A673 (cell line): ENCODE measurements at regions not wholly inside any gene's neighbourhood (a gene's known extent, or its start where the extent isn't known, plus 50 kb on each side); places are given as distances from the start of the nearest gene placed in this dataset.
A peak's percentile ranks its signal among the peaks of the same experiment; 100 is the strongest.

Source experiments
- CTCF ChIP-seq: fragments of 300-800, 200-600 bp; sonication (generic); conservative IDR thresholded peaks from 2 replicates; pipeline ENCODE4 v1.5.1; 2017; ENCODE audit warnings: low read depth, mild to moderate bottlenecking, antibody characterized with exemption, low read length, moderate library complexity, mixed read lengths
- EZH2 ChIP-seq: fragments of 200-600 bp; sonication (generic); IDR thresholded peaks from 2 replicates; pipeline ENCODE4 v1.6.1; 2017; ENCODE audit warnings: borderline replicate concordance, low read depth, mild to moderate bottlenecking, mixed read lengths, antibody characterized with exemption, low read length; ENCODE audit not compliant: poor library complexity, severe bottlenecking

GRCh38 chr1:91148641-91149069 lies 126.8 kb upstream of the ZNF644 start:
- TF ChIP-seq EZH2 (no peak), CTCF (0 out of 2 replicates have a peak, but pooled peaks have one; percentile 10)
